WTC11 (cell line): ENCODE measurements at regions not wholly inside any gene's neighbourhood (a gene's known extent, or its start where the extent isn't known, plus 50 kb on each side); places are given as distances from the start of the nearest gene placed in this dataset.

Source experiments
- ATAC-seq: fragments of 200-7000 bp; cut with Tn5 transposase; 2 replicates; pipeline ENCODE4 v1.10.0; 2021; ENCODE audit warnings: mild to moderate bottlenecking, moderate library complexity
- CTCF ChIA-PET: fragments of 300-600 bp; sonication (Branson Sonifier 250); formaldehyde crosslinking; loops from one replicate; lab custom pipeline; 2021; ENCODE audit warnings: antibody characterized with exemption; lab: Charles Lee
- POLR2A ChIA-PET: fragments of 350-600 bp; sonication (Branson Sonifier 250); formaldehyde crosslinking; loops from one replicate; lab custom pipeline; 2021; ENCODE audit warnings: antibody characterized with exemption; lab: Charles Lee
- DNase-seq: peaks from one replicate; pipeline ENCODE4 v3.0.0; 2021; ENCODE audit warnings: low spot score
- H3K27ac Mint-ChIP-seq: 2 replicates; pipeline ENCODE4 v1.8.0; 2021; ENCODE audit warnings: mixed read lengths
- H3K27me3 Mint-ChIP-seq: 2 replicates; pipeline ENCODE4 v1.8.0; 2021; ENCODE audit warnings: low read depth, mild to moderate bottlenecking, moderate library complexity, mixed read lengths
- H3K36me3 Mint-ChIP-seq: 2 replicates; pipeline ENCODE4 v1.8.0; 2021; ENCODE audit warnings: mixed read lengths
- H3K4me1 Mint-ChIP-seq: 2 replicates; pipeline ENCODE4 v1.8.0; 2022; ENCODE audit warnings: mixed read lengths
- H3K4me3 Mint-ChIP-seq: 2 replicates; pipeline ENCODE4 v1.8.0; 2021; ENCODE audit warnings: mild to moderate bottlenecking, moderate library complexity, mixed read lengths
- H3K9me3 Mint-ChIP-seq: 2 replicates; pipeline ENCODE4 v1.8.0; 2021; ENCODE audit warnings: mixed read lengths
- ATF3 ChIP-seq: sonication (generic); formaldehyde crosslinking; conservative IDR thresholded peaks from 2 replicates; pipeline ENCODE4 v1.8.1; 2022; ENCODE audit warnings: mild to moderate bottlenecking, missing genetic modification reagents
- ATF6 ChIP-seq: sonication (generic); formaldehyde crosslinking; IDR thresholded peaks from 2 replicates; pipeline ENCODE4 v1.8.1; 2023; ENCODE audit warnings: mild to moderate bottlenecking, missing genetic modification reagents
- CBFB ChIP-seq: sonication (generic); formaldehyde crosslinking; IDR thresholded peaks from 2 replicates; pipeline ENCODE4 v1.8.1; 2022; ENCODE audit warnings: mild to moderate bottlenecking, low read depth, missing genetic modification reagents
- CTCF ChIP-seq: fragments of 200-600 bp; IDR thresholded peaks from 2 replicates; pipeline ENCODE4 v1.8.0; 2022; ENCODE audit warnings: antibody characterized with exemption
- ELF4 ChIP-seq: sonication (generic); formaldehyde crosslinking; IDR thresholded peaks from 2 replicates; pipeline ENCODE4 v1.8.1; 2022; ENCODE audit warnings: low read depth, mild to moderate bottlenecking, moderate library complexity, missing genetic modification reagents
- ERG ChIP-seq: fragments of 250-450 bp; sonication (Bioruptor Pico); IDR thresholded peaks from 2 replicates; pipeline ENCODE4 v1.8.0; 2021; ENCODE audit warnings: mild to moderate bottlenecking
- HMGXB4 ChIP-seq: sonication (generic); formaldehyde crosslinking; IDR thresholded peaks from 2 replicates; pipeline ENCODE4 v1.8.1; 2023; ENCODE audit warnings: mild to moderate bottlenecking, moderate library complexity, missing genetic modification reagents
- MXD4 ChIP-seq: fragments of 250-450 bp; sonication (Bioruptor Pico); IDR thresholded peaks from 2 replicates; pipeline ENCODE4 v1.8.0; 2021; ENCODE audit warnings: mild to moderate bottlenecking, moderate library complexity, borderline replicate concordance
- NFE2L1 ChIP-seq: sonication (generic); formaldehyde crosslinking; IDR thresholded peaks from 2 replicates; pipeline ENCODE4 v1.8.1; 2023; ENCODE audit warnings: missing genetic modification reagents
- NR2C2 ChIP-seq: sonication (generic); formaldehyde crosslinking; IDR thresholded peaks from 2 replicates; pipeline ENCODE4 v1.8.0; 2022; ENCODE audit warnings: mild to moderate bottlenecking, missing genetic modification reagents
- PREB ChIP-seq: sonication (generic); formaldehyde crosslinking; IDR thresholded peaks from 2 replicates; pipeline ENCODE4 v1.8.1; 2022; ENCODE audit warnings: mild to moderate bottlenecking, missing genetic modification reagents, moderate library complexity, borderline replicate concordance
- SMAD4 ChIP-seq: sonication (generic); formaldehyde crosslinking; IDR thresholded peaks from 2 replicates; pipeline ENCODE4 v1.8.0; 2022; ENCODE audit warnings: mild to moderate bottlenecking, missing genetic modification reagents
- SOX15 ChIP-seq: fragments of 250-450 bp; sonication (Bioruptor Pico); IDR thresholded peaks from 2 replicates; pipeline ENCODE4 v1.9.0; 2021; ENCODE audit warnings: mild to moderate bottlenecking
- TCF7 ChIP-seq: sonication (generic); formaldehyde crosslinking; IDR thresholded peaks from 2 replicates; pipeline ENCODE4 v1.8.0; 2022; ENCODE audit warnings: mild to moderate bottlenecking, low read depth, missing genetic modification reagents, moderate library complexity
- TEAD4 ChIP-seq: sonication (generic); formaldehyde crosslinking; IDR thresholded peaks from 2 replicates; pipeline ENCODE4 v1.8.0; 2022; ENCODE audit warnings: mild to moderate bottlenecking, missing genetic modification reagents
- ZNF423 ChIP-seq: fragments of 250-450 bp; sonication (Bioruptor Pico); IDR thresholded peaks from 2 replicates; pipeline ENCODE4 v2.1.2; 2022; ENCODE audit warnings: mild to moderate bottlenecking, moderate library complexity

- CTCF ChIA-PET = no interaction called here
- no peaks in the 10 kb centered on the region for H3K9me3 Mint-ChIP-seq
Measured at GRCh38 chr5:60352992-60353599, 346.9 kb downstream of the DEPDC1B start.

GRCh38 chr5:60350794-60351193 lies 349.2 kb downstream of the DEPDC1B start:
- Mint-ChIP-seq H3K27ac (no peak overlapping the region), H3K36me3 (no peaks in the 10 kb centered on the region), H3K27me3 (no peaks in the 10 kb centered on the region), H3K9me3 (no peaks in the 10 kb centered on the region), H3K4me3 (no peak overlapping the region), H3K4me1 (no peaks in the 10 kb centered on the region)
- ChIA-PET CTCF (no interaction called here), POLR2A (no interaction called here)
- ATAC-seq (no peak), DNase-seq (no peak)
- TF ChIP-seq HMGXB4 (CRISPR knock-in tag) = no peak
- TF ChIP-seq TCF7 = no peak
- no peak for TF ChIP-seq SMAD4 (CRISPR knock-in tag)
- TF ChIP-seq ZNF423 (CRISPR knock-in tag) = no peak
- no peak for TF ChIP-seq CBFB (CRISPR knock-in tag)
- TF ChIP-seq TEAD4 (CRISPR knock-in tag) = no peak
- no peak for TF ChIP-seq CTCF
- no peak for TF ChIP-seq ATF6 (CRISPR knock-in tag)
- TF ChIP-seq ELF4 = no peak
- no peak for TF ChIP-seq NFE2L1 (CRISPR knock-in tag)

More at GRCh38 chr5:60352992-60353599, 346.9 kb downstream of the DEPDC1B start:
- ATAC-seq = no peak
- no peaks in the 10 kb centered on the region for H3K4me1 Mint-ChIP-seq
- POLR2A ChIA-PET = no interaction called here
- no peak for TF ChIP-seq MXD4 (CRISPR knock-in tag)
- no peak for TF ChIP-seq HMGXB4 (CRISPR knock-in tag)
- no peak for TF ChIP-seq ATF3
- TF ChIP-seq SOX15 (CRISPR knock-in tag) = no peak
- TF ChIP-seq NR2C2 (CRISPR knock-in tag) = no peak
- no peak for TF ChIP-seq NFE2L1 (CRISPR knock-in tag)
- TF ChIP-seq ERG (CRISPR knock-in tag) = no peak
- no peak for TF ChIP-seq PREB
- TF ChIP-seq, all 79 proteins: peak for 0
- H3K36me3 Mint-ChIP-seq = no peaks in the 10 kb centered on the region
- H3K27me3 Mint-ChIP-seq = no peaks in the 10 kb centered on the region
- H3K4me3 Mint-ChIP-seq = no peak overlapping the region
- no peak for DNase-seq
- H3K27ac Mint-ChIP-seq = no peak overlapping the region
